Heart left ventricle (tissue), 13 donors: ENCODE measurements at regions not wholly inside any gene's neighbourhood (a gene's known extent, or its start where the extent isn't known, plus 50 kb on each side); places are given as distances from the start of the nearest gene placed in this dataset.

Experiments
- POLR2A ChIP-seq, 2 donors: fragments of 450-650 bp; IDR thresholded peaks; one replicate each; pipeline ENCODE4 v1.6.1; 2017; ENCODE audit warnings: antibody characterized with exemption in 2 of 2, mild to moderate bottlenecking in 2 of 2, moderate library complexity in 2 of 2
- TF ChIP-seq, protein P1 (sequence below), 12 donors: fragments of 200-600 bp; sonication (generic) in 4 of 12; IDR thresholded peaks; one replicate each; pipeline versions ENCODE4 v1.5.0 to v1.8.0; 2018 to 2022; ENCODE audit warnings: antibody characterized with exemption in 12 of 12, mild to moderate bottlenecking in 5 of 12
- donor health status: ischemic (EF 13 %, LVEDD 7.1; RV severe dilation, severe dysfunction).
- donor health status: DM: no; HTN: yes; CAD: no.
- donor health status: DM: no; HTN: no; CAD: no.
- donor health status: ischemic (EF 25% LVEDD 6.9; RV normal size, moderate dysfunction).
- donor health status: ischemic (EF 25% LVEDD 5.7; RV mildly dilated, moderate dysfunction).
- donor health status: ischemic (EF 35%, LVEDD 5.7; RV mildly dilated, moderate dysfunction).
- donor health status: nonischemic (EF 11% LVEDD 7.7; RV severe dilation, severe dysfunction).
- donor health status: DM: yes; HTN: yes; CAD: no.
- donor health status: PGD.
- donor health status: ischemic (EF 29% LVEDD 5.4; RV normal size, mild dysfunction).
- donor health status: nonischemic (EF 23%, LVEDD 6.1; RV moderate dilation, normal function).

DNA sequence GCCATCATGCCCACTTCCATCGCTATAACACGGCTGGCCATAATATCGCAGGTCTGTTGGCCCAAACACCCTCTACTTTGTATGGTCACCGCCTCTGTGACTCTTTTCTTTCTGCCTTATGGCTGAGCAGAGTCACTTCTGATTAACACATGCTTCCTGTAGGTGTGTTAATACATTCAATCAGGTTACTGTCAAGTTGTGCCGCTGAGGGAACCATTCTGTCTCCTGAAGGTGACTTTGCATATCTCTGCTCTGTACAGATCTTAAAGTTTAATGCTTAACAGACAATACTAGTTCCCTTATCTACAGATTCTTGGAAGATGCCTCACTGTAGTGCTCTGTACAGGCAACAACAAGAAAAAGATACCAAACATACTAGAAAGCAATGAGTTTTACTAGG lies 393.1 kb downstream of the CADM1 start:
- TF ChIP-seq, protein P1, sequence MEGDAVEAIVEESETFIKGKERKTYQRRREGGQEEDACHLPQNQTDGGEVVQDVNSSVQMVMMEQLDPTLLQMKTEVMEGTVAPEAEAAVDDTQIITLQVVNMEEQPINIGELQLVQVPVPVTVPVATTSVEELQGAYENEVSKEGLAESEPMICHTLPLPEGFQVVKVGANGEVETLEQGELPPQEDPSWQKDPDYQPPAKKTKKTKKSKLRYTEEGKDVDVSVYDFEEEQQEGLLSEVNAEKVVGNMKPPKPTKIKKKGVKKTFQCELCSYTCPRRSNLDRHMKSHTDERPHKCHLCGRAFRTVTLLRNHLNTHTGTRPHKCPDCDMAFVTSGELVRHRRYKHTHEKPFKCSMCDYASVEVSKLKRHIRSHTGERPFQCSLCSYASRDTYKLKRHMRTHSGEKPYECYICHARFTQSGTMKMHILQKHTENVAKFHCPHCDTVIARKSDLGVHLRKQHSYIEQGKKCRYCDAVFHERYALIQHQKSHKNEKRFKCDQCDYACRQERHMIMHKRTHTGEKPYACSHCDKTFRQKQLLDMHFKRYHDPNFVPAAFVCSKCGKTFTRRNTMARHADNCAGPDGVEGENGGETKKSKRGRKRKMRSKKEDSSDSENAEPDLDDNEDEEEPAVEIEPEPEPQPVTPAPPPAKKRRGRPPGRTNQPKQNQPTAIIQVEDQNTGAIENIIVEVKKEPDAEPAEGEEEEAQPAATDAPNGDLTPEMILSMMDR (IDR thresholded peaks at IDR 0.05): no peak
- TF ChIP-seq POLR2A (IDR thresholded peaks at IDR 0.05): no peak
